GM19467 (cell line): ENCODE measurements at regions not wholly inside any gene's neighbourhood (a gene's known extent, or its start where the extent isn't known, plus 50 kb on each side); places are given as distances from the start of the nearest gene placed in this dataset.

Experiments used
- ATAC-seq: cut with Tn5 transposase; IDR thresholded peaks from one replicate; pipeline ENCODE4 v1.9.1; 2021; ENCODE audit warnings: mild to moderate bottlenecking, moderate library complexity; ENCODE audit not compliant: unreplicated experiment

DNA sequence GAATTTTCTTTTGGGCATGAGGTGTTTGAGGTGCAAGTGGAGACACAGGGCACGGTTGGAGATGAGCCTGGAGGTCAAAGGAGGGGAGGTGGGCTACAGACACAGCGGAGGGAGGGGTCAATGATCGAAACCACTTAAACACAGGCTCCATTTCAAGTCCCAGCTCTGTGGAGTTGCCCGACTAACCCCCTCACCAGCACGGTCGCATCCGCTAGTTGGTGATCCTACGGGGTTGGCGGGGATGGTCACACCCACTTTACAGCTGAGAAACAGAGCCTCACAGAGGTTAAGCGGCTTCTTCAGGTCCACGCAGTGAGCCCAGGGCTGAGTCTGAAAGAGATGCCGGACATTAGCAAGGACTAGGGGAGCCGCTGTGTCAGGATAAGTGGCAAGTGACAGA, 60.1 kb upstream of the RUNX3 start:
- ATAC-seq = no peak

DNA sequence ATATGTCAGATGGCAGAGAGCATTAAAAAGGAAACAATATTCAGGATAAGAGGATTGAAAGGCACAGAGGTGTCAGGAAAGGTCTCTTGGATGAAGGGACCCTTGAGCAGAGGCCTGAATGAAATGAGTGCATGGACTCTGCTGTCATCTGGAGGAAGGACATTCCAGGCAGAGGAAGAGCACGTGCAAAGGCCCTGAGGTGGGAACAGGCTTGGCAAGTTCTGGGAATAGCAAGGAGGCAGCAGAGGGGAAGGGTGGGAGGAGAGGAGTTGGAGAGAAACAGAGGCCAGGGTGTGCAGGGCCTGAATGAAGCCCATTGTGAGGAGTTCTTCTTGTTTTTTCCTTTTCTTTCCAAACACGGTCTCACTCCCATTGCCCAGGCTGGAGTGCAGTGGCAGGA, 59.0 kb upstream of the RUNX3 start:
- ATAC-seq = no peak

DNA sequence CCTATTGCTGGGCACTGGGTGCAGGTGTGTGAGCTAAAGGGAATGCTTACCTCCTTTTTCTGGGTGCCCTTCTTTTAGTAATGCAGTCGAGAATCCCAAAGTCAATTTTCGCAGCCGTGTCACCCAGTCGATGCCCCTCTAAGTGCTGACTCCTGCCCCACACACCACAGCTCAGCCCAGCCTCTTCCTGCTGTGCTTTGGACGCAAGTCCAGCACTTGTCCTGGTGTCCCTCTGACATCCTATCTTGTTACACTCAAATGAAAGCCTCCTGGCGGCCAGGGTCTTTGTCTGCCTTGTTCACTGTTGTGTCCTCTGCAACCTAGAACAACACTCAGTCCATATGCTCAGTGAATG, 58.5 kb upstream of the RUNX3 start:
- ATAC-seq = no peak

DNA sequence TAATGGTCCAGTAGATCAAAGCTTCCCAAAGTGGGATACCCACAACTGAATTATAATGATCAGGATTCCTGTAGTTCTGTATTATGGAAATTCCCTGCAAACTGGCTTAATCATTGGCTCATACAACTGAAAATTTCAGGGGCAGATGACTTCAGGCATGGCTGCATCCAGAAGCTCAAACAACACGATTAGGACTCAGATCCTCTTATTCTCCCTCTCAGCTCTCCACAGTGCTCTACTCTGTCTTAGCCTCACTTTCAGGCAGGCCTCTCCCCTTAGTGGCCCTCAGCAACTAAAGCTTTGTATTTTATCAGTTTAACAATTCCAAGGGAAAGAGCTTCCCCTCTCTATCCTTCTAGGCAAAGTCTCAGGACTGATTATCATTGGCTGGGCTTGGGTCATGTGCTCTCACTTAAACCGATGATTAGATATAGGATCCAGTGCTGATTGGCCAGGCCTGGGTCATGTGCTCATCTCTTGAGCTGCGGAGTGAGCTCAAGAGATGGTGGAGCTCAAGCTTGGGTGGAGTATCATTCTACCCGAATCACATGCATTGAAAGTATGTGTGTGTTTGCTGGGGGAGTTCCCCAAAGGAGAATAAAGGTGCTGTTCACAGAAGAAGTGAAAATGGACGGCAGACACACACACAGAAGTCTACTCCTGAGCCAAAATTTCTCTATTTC, 57.9 kb upstream of the RUNX3 start:
- no peak for ATAC-seq

DNA sequence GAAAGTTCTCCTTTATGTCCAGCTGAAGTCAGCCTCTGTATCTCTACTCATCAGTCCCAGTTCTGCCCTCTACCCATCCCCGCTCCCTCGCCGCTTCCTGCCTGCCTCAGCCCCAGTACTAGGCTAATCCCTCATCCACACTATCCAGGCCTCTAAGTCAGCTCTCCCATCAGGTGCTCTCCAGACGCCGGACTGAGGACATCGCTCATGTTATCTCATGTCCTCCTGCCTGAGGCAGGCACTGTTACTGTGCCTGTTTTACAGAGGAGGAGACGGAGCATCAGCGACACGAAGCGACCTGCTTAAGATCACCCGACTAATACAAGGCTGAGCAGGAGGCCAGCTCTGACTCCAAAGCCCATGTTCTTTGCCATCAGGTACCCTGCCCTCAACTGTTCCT, 57.3 kb upstream of the RUNX3 start:
- no peak for ATAC-seq

DNA sequence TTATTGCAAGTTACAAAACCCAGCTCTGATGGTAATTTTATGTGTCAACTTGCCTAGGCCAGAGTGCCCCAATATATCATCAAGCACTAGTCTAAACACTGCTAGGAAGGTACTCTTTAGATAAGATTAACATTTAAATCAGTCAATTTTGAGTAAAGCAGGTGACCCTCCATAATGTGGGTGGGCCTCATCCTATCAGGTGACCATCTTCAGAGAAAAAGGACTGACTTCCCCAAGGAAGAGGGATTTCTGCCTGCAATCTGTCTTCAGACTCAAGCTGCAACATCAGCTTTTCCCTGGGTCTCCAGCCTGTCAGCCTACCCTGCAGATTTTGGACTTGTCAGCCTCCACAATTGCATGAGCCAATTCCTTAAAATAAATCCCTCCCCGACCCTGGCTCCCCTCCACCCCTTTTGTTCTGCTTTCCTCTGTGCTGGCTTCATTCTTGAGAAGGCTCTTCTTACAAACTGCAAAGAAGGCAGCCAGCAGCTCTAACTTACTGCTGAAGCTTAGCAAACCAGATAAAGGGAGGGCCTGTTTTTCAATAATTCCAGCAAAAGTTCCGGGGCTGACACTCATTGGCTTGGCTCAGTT, 56.4 kb upstream of the RUNX3 start:
- no peak for ATAC-seq

DNA sequence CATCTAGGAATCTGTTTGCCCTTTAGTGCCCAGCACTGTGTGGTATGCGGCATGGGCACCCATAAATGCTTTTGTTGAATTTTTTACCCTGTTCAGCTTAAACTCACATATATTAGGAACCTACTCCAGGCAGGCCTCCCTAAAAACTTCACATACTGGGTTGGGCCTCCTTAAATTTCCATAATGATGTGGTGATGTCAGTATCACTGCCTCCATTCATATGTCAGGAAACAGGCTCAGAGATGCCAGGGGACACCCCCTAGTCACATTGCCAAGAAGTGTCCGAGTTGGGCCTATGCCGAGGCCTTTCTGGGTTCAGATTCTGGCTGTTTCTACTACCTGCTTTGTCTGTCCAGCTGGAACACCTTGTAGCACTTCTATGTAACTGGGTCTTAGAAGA, 55.7 kb upstream of the RUNX3 start:
- no peak for ATAC-seq

DNA sequence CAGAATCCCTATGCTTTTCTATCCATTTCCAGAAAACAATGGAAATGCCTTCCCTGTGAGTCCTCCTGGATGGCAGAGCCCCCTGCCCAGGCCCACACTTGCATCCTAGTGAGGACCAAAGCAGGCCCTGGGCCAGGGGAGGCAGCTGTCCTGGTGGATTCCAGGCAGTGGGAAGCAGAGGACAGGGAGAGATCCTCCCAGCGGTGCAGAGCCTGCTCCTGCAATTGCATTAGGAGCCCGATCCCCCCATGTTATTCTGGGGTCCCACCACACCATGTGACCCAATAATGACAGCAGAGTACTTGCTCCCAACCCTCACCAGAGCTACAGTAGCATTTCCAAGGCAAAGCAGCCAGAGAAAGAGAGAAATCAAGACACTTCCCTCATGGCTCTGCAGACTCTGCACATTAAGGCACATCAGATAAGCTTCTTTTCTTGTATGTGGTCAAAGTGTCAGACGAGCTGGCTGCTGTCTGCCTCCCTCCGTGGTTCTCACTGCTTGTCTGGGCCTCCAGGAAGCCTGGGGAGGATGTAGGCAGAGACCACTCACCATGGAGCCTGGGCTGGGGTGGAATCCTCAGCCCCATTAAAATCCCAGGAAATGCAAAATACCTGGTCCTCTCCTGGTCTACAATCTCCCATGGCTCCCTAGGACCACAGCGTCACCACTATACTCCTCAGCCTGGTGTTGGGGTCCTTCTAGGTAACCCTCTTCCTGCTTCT, 54.9 kb upstream of the RUNX3 start:
- ATAC-seq = no peak

DNA sequence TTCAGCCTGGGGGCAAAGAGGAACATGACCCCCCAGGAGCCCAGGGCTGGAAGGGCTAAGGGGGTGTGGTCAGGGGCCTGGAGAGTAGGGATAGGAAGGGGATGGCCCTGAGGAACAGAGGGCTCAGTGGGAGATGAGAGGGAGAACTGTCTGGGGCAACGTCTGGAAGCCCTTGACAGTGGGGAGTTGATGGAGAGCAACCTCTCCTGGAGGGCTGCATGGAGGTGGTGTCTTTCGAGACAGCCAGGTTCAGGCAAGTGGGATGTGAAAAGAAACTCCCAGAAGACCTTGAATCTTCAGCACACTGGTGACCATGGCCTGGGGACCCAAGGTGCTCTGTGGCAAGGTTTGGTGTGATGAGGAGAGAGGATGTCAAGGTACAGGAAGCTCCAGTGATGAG, 54.2 kb upstream of the RUNX3 start:
- ATAC-seq = no peak

DNA sequence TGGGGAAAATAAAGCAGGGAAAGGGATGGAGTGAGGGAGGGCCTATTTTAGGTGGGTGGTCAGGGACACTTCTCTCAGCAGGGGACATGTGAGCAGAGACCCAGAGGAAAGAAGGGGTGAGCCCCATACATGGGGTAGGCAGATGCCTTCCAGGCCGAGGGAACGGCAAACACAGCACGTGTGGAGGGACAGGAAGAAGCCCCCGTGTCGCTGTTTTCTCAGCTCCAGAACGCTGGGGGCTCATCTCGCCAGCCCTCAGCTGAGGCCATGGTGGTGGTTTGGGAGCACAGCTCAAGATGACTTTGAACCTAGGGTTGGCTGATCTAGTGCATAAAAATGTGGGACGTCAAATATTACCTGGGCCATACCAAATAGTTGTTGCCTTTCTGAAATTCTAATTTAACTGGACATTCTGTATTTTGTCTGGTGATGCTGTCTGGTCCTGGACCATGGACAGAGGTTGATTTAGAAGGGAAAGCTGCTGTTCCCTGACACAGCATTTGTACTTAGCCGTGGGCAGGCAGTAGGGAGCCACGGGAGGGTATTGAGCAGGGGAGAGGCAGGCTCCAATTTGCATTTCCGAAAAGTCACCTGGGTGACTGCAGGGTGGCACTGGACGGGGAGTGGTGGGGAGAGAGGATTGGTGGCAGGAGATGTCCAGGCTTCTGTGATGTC, 53.1 kb upstream of the RUNX3 start:
- ATAC-seq = no peak

DNA sequence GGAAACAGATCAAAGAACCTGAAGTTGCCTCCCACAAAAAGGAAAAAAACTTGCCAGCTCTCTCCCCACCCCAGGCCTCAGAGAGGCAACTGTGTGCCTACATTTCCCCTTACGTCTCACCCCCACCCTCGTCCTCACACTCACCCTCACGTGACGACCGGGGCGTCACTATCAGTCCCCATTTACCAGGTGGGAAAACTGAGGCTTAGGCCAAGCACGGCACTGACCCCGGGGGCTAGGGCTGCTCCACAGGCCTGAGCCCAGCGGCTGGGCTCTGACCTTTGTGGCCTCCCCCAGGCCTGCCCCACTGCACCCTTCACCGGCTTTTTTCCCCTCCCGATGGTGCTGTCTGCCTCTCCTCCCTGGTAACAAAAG, 51.5 kb upstream of the RUNX3 start:
- ATAC-seq = no peak

DNA sequence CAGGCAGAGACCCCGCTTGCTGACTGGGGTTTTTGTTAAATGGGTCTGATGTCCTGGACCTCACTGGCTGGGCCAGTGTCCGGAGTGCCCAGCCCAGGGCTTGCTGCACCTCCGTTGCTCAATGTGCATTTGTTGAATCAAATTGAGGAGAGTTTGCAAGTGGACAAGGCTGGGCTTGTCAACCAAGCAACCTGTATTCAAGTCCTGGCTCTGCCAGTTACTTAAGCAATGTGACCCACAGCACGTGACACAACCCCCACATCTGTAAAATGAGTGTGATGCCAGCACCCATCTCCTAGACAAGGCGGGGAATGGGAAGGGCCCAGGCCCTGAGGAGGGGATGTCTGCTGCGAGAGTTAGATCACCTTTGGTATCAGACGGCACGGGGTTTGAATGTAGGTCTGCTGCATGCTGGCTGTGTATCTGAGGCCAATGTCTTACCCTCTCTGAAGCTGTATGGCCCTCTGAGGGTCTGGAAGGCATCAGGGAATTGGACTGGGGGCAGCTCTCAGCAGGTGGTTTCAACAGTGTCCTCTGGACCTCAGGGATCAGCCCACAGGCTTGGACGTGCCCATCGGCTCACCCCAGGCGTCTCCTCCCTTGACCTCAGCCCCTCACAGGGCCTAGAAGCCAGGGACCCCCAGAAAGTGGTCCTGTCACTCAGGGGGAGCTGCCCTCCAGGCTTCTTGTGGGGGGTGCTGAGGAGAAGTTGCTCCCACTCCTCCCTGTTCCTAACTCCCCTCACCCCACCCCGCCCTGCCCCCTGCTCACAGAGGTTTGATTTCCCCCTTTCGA, 51.0 kb upstream of the RUNX3 start:
- ATAC-seq = no peak
